GM12874 (cell line): ENCODE measurements at regions not wholly inside any gene's neighbourhood (a gene's known extent, or its start where the extent isn't known, plus 50 kb on each side); places are given as distances from the start of the nearest gene placed in this dataset.

Source experiments
- TF ChIP-seq, protein P1 (sequence below): IDR thresholded peaks from 2 replicates; pipeline ENCODE4 v1.5.1; 2011; ENCODE audit warnings: low read depth, mild to moderate bottlenecking, control low read depth, low read length, moderate library complexity; ENCODE audit not compliant: insufficient read depth

DNA sequence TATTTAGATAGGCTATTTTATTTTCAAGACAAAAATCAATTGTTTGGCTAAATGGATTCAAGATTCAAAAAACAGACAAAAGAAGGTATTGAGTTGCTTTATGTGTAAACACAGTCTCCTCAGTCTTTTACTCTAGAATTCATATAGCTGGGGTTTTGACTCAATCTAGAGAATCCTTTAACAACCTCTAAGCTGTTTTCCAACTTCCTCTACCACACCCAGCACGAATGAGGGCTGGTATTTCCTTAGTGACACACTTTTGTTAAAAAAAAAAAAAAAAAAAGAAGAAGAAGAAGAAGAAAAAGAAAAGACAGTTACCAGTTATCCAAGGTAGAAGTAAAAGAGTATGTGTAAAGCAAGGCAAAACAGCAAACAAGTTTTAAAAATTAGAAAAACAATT, 732.8 kb upstream of the GOLIM4 start:
- TF ChIP-seq, protein P1, sequence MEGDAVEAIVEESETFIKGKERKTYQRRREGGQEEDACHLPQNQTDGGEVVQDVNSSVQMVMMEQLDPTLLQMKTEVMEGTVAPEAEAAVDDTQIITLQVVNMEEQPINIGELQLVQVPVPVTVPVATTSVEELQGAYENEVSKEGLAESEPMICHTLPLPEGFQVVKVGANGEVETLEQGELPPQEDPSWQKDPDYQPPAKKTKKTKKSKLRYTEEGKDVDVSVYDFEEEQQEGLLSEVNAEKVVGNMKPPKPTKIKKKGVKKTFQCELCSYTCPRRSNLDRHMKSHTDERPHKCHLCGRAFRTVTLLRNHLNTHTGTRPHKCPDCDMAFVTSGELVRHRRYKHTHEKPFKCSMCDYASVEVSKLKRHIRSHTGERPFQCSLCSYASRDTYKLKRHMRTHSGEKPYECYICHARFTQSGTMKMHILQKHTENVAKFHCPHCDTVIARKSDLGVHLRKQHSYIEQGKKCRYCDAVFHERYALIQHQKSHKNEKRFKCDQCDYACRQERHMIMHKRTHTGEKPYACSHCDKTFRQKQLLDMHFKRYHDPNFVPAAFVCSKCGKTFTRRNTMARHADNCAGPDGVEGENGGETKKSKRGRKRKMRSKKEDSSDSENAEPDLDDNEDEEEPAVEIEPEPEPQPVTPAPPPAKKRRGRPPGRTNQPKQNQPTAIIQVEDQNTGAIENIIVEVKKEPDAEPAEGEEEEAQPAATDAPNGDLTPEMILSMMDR: no peak

DNA sequence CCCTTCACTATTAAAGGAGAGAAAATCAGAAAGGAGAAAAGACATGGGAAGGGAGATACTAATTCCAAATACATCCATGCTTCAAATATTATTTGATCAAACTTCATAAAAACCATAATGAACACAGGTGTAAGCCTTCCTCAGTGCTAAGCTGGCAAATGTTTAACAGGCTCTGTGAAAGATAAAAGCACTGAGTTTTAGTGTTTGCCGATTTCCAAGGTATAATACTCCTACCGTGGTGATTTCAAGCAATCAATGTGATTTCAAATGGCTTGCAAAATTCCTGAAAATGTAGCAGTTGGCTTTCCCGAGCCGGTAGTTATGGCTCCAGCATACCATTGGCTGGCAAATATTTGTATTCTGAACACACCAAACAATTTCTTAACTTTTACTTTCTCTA, 732.3 kb upstream of the GOLIM4 start:
- TF ChIP-seq, protein P1: no peak

DNA sequence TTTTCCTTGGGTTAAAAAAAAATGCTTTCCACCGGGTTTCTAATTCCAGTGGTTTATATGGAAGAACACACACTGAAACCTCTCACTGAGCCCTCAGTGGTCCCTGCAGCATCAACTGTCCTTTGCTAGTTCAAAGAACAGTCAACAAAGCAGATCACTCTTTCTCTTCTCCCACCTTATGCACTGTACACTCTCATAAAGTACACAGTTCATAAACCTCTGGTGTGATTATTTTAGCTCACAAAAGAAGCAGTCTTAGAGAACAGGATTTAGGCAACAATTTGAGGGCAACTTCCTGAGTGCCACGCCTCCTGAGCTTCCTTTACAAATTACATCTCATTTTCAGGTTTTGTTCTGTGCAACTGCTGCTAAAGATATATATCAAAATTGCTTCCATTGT, 728.4 kb upstream of the GOLIM4 start:
- TF ChIP-seq, protein P1: no peak

DNA sequence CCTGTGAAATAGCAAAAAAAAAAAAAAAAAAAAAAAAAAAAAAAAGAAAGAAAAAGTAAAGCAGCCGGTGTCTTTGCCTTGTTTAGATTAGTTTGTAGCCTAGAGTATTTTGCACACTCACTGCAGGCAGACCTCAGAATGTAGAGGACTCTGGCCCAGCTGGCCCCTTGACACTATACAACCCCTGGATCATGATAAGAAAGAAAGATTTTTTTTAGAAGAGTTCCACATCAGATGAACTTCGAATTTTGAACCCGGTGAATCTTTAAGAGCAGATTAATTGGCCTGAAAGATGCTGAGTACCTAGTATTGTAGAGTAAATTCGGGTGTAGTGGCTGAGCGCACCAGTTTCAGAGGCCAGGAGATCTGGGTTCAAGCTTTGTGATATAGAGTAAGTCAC, 727.7 kb upstream of the GOLIM4 start:
- TF ChIP-seq, protein P1: no peak

DNA sequence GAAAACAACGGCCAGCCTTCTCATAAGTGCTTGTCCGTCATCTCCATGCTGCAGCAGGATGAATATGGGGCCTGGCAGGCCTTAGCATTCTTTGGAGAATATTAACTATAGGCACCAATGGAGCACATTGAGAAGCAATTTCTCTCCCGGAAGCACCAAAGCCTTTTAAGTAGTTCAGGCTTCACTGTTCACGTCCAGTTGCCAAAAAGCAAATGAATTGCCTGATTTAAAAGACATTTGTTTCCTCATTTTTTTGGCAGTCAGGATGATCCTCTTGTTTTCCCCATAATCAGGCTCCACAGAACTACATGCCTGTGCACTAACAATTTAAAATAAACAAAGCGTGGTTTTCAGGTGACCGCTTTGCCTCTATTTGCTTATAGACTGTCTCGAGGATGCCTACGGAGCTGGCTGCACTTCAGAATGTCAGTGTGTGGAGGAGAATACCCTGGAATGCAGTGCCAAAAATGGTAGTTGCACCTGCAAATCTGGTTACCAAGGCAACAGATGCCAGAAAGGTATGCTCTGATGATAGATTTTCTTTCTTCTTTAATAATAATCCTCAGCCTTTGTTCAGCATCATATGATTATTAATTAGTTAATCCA, 725.2 kb upstream of the GOLIM4 start:
- TF ChIP-seq, protein P1: no peak

DNA sequence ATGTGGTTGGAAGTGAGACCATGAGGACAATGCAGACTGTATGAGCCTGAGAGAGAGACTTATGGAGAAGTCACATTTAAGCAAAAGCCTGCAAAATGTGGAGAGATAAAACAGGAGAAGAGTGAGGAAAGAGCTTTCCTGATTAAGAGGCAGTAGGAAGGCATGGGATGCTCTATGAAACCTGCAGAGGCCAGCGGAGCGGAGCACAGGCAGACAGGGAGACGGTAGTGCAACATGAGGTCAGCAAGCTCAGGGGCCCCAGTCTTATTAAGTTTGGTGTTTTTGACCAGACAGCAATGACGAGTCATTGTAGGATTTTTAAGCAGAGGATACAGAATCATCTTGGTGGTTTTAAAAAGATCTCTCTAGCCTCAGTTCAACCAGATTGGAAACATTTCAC, 721.5 kb upstream of the GOLIM4 start:
- TF ChIP-seq, protein P1: no peak

DNA sequence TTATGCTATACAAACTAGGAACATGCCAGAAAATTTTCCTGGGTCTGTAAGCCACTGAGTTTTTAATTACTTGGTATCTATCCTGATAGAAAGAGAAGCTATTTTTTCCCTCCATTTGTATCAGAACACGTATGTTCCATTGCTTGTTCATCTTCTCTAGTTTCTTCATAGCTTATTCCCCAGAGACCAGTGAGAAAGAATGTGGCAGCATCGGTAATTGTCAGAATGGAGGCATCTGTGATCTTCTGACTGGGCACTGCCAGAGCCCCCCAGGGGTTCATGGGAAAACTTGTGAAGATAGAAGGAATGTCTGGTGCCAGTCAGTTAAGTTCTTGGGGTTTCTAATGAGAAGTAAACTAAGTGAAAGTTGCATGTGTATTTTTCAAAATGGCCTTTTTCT, 720.2 kb upstream of the GOLIM4 start:
- TF ChIP-seq, protein P1: no peak
